Trophoblast cell (in vitro differentiated cells and primary cell): ENCODE measurements at regions not wholly inside any gene's neighbourhood (a gene's known extent, or its start where the extent isn't known, plus 50 kb on each side); places are given as distances from the start of the nearest gene placed in this dataset.

Experiments used
- DNase-seq, 2 donors: peaks; one replicate each; pipeline ENCODE4 v3.0.0-alpha.2; 2016
- H2AFZ ChIP-seq: 2 replicates; pipeline ENCODE4 v1.6.1; 2013; ENCODE audit warnings: low read length, moderate library complexity, mild to moderate bottlenecking; ENCODE audit not compliant: insufficient read depth, poor library complexity
- H2AK5ac ChIP-seq: 2 replicates; pipeline ENCODE4 v1.6.1; 2013; ENCODE audit warnings: mild to moderate bottlenecking, low read length
- H2BK120ac ChIP-seq: 2 replicates; pipeline ENCODE4 v1.6.1; 2013; ENCODE audit warnings: low read length, mild to moderate bottlenecking, moderate library complexity; ENCODE audit not compliant: insufficient read depth, poor library complexity
- H2BK12ac ChIP-seq: 2 replicates; pipeline ENCODE4 v1.6.1; 2013; ENCODE audit warnings: mild to moderate bottlenecking, low read length, moderate library complexity
- H2BK5ac ChIP-seq: 2 replicates; pipeline ENCODE4 v1.6.1; 2013; ENCODE audit warnings: low read length, low read depth, moderate library complexity, mild to moderate bottlenecking; ENCODE audit not compliant: poor library complexity
- H3K14ac ChIP-seq: 2 replicates; pipeline ENCODE4 v1.6.1; 2013; ENCODE audit warnings: mild to moderate bottlenecking, low read length
- H3K18ac ChIP-seq: 2 replicates; pipeline ENCODE4 v1.6.1; 2013; ENCODE audit warnings: mild to moderate bottlenecking, low read length
- H3K23ac ChIP-seq: 2 replicates; pipeline ENCODE4 v1.6.1; 2013; ENCODE audit warnings: low read length
- H3K27ac ChIP-seq: 2 replicates; pipeline ENCODE4 v1.5.1; 2013; ENCODE audit warnings: low read depth, mild to moderate bottlenecking, inconsistent platforms, low read length, moderate library complexity
- H3K27me3 ChIP-seq: 2 replicates; pipeline ENCODE4 v1.6.1; 2013; ENCODE audit warnings: inconsistent platforms, mild to moderate bottlenecking, low read length, moderate library complexity; ENCODE audit not compliant: insufficient read depth
- H3K36me3 ChIP-seq, 2 experiments: 1 replicate in 1 of 2; 2 replicates in 1 of 2; pipeline ENCODE4 v1.6.1; 2013; ENCODE audit warnings: low read length in 2 of 2, mild to moderate bottlenecking in 2 of 2, moderate library complexity in 1 of 2; ENCODE audit not compliant: insufficient read depth in 2 of 2, control insufficient read depth in 1 of 2
- H3K4ac ChIP-seq: 2 replicates; pipeline ENCODE4 v1.6.1; 2013; ENCODE audit warnings: low read depth, mild to moderate bottlenecking, low read length, moderate library complexity
- H3K4me1 ChIP-seq, 2 experiments: 1 replicate in 1 of 2; 2 replicates in 1 of 2; pipeline ENCODE4 v1.6.1; 2013; ENCODE audit warnings: low read length in 2 of 2, mild to moderate bottlenecking in 2 of 2, moderate library complexity in 1 of 2; ENCODE audit not compliant: insufficient read depth in 2 of 2, control insufficient read depth in 1 of 2
- H3K4me2 ChIP-seq: 2 replicates; pipeline ENCODE4 v1.6.1; 2013; ENCODE audit warnings: inconsistent platforms, mild to moderate bottlenecking, low read length, moderate library complexity
- H3K4me3 ChIP-seq: 2 replicates; pipeline ENCODE4 v1.5.1; 2013; ENCODE audit warnings: mild to moderate bottlenecking, low read depth, low read length, inconsistent platforms
- H3K79me1 ChIP-seq: one replicate; pipeline ENCODE4 v1.6.1; 2013; ENCODE audit warnings: low read length
- H3K79me2 ChIP-seq: 2 replicates; pipeline ENCODE4 v1.6.1; 2013; ENCODE audit warnings: low read length, mild to moderate bottlenecking; ENCODE audit not compliant: control insufficient read depth, insufficient read depth, poor library complexity
- H3K9ac ChIP-seq: 2 replicates; pipeline ENCODE4 v1.6.1; 2013; ENCODE audit warnings: mild to moderate bottlenecking, low read length
- H3K9me3 ChIP-seq: 2 replicates; pipeline ENCODE4 v1.6.1; 2013; ENCODE audit warnings: low read depth, mild to moderate bottlenecking, control low read depth, inconsistent platforms, low read length; ENCODE audit not compliant: insufficient read depth
- H4K12ac ChIP-seq: 2 replicates; pipeline ENCODE4 v1.6.1; 2013; ENCODE audit warnings: low read depth, mild to moderate bottlenecking, low read length, moderate library complexity
- H4K8ac ChIP-seq: 2 replicates; pipeline ENCODE4 v1.6.1; 2013; ENCODE audit warnings: low read depth, mild to moderate bottlenecking, low read length, moderate library complexity
- H4K91ac ChIP-seq: one replicate; pipeline ENCODE4 v1.6.1; 2013; ENCODE audit warnings: low read depth, mild to moderate bottlenecking, low read length, moderate library complexity
- WGBS: extraction: QIAGEN DNeasy Blood & Tissue Kit; methylation state at CpG from one replicate; pipeline ENCODE4 v1.1.7; 2013; ENCODE audit warnings: missing lambda C conversion rate; ENCODE audit not compliant: insufficient read length, insufficient coverage; ENCODE audit errors: extremely low coverage; 5-methylcytosine and 5-hydroxymethylcytosine counted together

GRCh38 chr4:15325987-15326386, 101.8 kb upstream of the C1QTNF7 start:
- WGBS: no CpG with 5 or more reads among the region's 5 CpGs
- no peaks in the 10 kb centered on the region for H3K9me3 ChIP-seq

GRCh38 chr4:15327311-15328298, 100.2 kb upstream of the C1QTNF7 start:
- Histone ChIP-seq H3K9ac (no peak overlapping the region), H3K27me3 (no peaks in the 10 kb centered on the region), H2AFZ (no peak overlapping the region), H3K4me2 (no peak overlapping the region), H3K27ac (no peak overlapping the region), H2BK120ac (no peak overlapping the region), H3K4ac (no peak overlapping the region), H3K14ac (no peak overlapping the region), H3K4me3 (no peak overlapping the region), H3K36me3 (no peaks in the 10 kb centered on the region), H2AK5ac (no peak overlapping the region), H3K79me1 (no peaks in the 10 kb centered on the region), H2BK12ac (no peak overlapping the region), H3K79me2 (no peaks in the 10 kb centered on the region), H4K8ac (no peak overlapping the region), H3K18ac (no peak overlapping the region), H4K12ac (no peak overlapping the region), H4K91ac (no peak overlapping the region), H3K4me1 (no peaks in the 10 kb centered on the region), H2BK5ac (no peak overlapping the region), H3K23ac (no peak overlapping the region), H3K9me3 (no peaks in the 10 kb centered on the region)
- DNase-seq: peak; percentile 51 to 83
- no CpG with 5 or more reads among the region's 7 CpGs for WGBS

More at GRCh38 chr4:15325987-15326386, 101.8 kb upstream of the C1QTNF7 start:
- no peaks in the 10 kb centered on the region for H3K4me1 ChIP-seq
- H3K23ac ChIP-seq: no peak overlapping the region
- no peak overlapping the region for H3K4me3 ChIP-seq
- H3K9ac ChIP-seq: no peak overlapping the region
- H4K12ac ChIP-seq: no peak overlapping the region
- H4K91ac ChIP-seq: no peak overlapping the region
- no peak overlapping the region for H3K4ac ChIP-seq
- H3K79me1 ChIP-seq: no peaks in the 10 kb centered on the region
- no peak overlapping the region for H2AK5ac ChIP-seq
- H2BK120ac ChIP-seq: no peak overlapping the region
- H3K27ac ChIP-seq: no peak overlapping the region
- H2BK12ac ChIP-seq: no peak overlapping the region
- no peak overlapping the region for H3K18ac ChIP-seq
- H3K4me2 ChIP-seq: no peak overlapping the region
- no peak overlapping the region for H3K14ac ChIP-seq
- peak; percentile 27 to 51 for DNase-seq
- H2AFZ ChIP-seq: no peak overlapping the region
- H3K36me3 ChIP-seq: no peaks in the 10 kb centered on the region
- H4K8ac ChIP-seq: no peak overlapping the region
- H3K79me2 ChIP-seq: no peaks in the 10 kb centered on the region
- no peaks in the 10 kb centered on the region for H3K27me3 ChIP-seq
- H2BK5ac ChIP-seq: no peak overlapping the region

DNA sequence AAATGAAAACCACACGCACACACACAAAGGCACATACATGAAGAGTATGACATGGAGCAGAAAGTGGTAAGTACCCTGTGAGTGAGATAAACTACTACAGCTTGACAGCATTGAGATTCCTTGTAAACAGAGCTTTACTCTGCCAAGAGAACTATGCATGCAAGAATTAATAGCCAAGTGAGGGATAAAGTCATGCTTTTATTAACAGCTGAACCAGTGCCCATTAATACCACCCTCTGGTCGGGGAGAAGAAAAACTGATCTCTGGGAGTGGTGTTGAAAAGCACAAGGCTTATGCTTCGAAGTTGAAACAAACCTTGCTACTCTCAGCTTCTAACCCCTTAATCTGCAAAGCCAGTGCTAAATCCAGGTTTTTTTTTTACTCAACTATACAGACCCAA, 95.9 kb upstream of the C1QTNF7 start:
- Histone ChIP-seq H2BK120ac (no peak overlapping the region), H3K9ac (no peak overlapping the region), H3K79me2 (no peaks in the 10 kb centered on the region), H2AFZ (no peak overlapping the region), H2BK12ac (no peak overlapping the region), H4K91ac (no peak overlapping the region), H3K4me3 (no peak overlapping the region), H3K36me3 (no peaks in the 10 kb centered on the region), H2BK5ac (no peak overlapping the region), H2AK5ac (no peak overlapping the region), H3K27ac (no peak overlapping the region), H4K12ac (no peak overlapping the region), H3K4ac (no peak overlapping the region), H3K79me1 (no peaks in the 10 kb centered on the region), H3K27me3 (no peaks in the 10 kb centered on the region), H3K4me2 (no peak overlapping the region), H3K23ac (no peak overlapping the region), H3K9me3 (no peaks in the 10 kb centered on the region), H4K8ac (no peak overlapping the region), H3K18ac (no peak overlapping the region), H3K14ac (no peak overlapping the region), H3K4me1 (peaks cover 0 to 5% of the 10 kb centered on the region in 2 experiments)
- no peak for DNase-seq
- WGBS: no CpG with 5 or more reads among the region's 3 CpGs

- Histone ChIP-seq H3K79me1 (no peaks in the 10 kb centered on the region), H2AK5ac (no peak overlapping the region), H3K36me3 (no peaks in the 10 kb centered on the region), H3K4me3 (no peak overlapping the region), H3K9ac (no peak overlapping the region), H3K27ac (no peak overlapping the region), H3K79me2 (no peaks in the 10 kb centered on the region), H3K4me1 (peaks cover 0 to 5% of the 10 kb centered on the region in 2 experiments), H3K4me2 (no peak overlapping the region), H4K91ac (no peak overlapping the region), H3K9me3 (no peaks in the 10 kb centered on the region), H4K8ac (no peak overlapping the region), H2BK5ac (no peak overlapping the region), H2BK120ac (no peak overlapping the region), H3K23ac (no peak overlapping the region), H3K27me3 (no peaks in the 10 kb centered on the region), H3K18ac (no peak overlapping the region), H3K14ac (no peak overlapping the region), H3K4ac (no peak overlapping the region), H2AFZ (no peak overlapping the region), H2BK12ac (no peak overlapping the region), H4K12ac (no peak overlapping the region)
- WGBS: no CpG with 5 or more reads among the region's 4 CpGs
- no peak for DNase-seq
Measured at GRCh38 chr4:15332377-15332776, 95.5 kb upstream of the C1QTNF7 start.
